ENCODE measurements at regions not wholly inside any gene's neighbourhood (a gene's known extent, or its start where the extent isn't known, plus 50 kb on each side); places are given as distances from the start of the nearest gene placed in this dataset.

DNA sequence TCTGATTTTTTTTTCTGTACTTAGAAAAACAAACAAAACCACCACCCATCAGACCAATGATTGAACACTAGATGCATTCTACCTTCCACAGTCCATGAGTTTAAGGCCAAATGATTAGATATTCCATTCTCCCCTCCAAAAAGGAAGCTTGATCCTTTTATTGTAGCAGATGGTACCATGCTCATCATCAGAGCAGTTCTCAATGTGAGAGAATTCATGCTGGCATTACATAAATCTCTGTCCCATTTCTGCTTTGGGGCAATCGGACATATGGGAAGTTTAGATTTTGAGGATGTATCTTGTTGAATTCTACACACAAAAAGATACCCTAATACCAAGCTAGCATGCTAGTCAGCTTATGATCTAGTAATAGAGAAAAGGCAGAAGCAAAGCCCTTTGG, 186.6 kb downstream of the RAD51AP2 start:
- intact Hi-C loops (cut with DNase I): no loop called here
- no peaks in the 10 kb centered on the region for H3K27me3 ChIP-seq
- H3K36me3 ChIP-seq: no peaks in the 10 kb centered on the region
- TF ChIP-seq, protein P1, sequence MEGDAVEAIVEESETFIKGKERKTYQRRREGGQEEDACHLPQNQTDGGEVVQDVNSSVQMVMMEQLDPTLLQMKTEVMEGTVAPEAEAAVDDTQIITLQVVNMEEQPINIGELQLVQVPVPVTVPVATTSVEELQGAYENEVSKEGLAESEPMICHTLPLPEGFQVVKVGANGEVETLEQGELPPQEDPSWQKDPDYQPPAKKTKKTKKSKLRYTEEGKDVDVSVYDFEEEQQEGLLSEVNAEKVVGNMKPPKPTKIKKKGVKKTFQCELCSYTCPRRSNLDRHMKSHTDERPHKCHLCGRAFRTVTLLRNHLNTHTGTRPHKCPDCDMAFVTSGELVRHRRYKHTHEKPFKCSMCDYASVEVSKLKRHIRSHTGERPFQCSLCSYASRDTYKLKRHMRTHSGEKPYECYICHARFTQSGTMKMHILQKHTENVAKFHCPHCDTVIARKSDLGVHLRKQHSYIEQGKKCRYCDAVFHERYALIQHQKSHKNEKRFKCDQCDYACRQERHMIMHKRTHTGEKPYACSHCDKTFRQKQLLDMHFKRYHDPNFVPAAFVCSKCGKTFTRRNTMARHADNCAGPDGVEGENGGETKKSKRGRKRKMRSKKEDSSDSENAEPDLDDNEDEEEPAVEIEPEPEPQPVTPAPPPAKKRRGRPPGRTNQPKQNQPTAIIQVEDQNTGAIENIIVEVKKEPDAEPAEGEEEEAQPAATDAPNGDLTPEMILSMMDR (IDR thresholded peaks at IDR 0.05): no peak
- no peak overlapping the region for H3K27ac ChIP-seq
- ATAC-seq (no peak), DNase-seq (no peak)
- no peaks in the 10 kb centered on the region for H3K4me1 ChIP-seq
- H3K9me3 ChIP-seq: no peaks in the 10 kb centered on the region
- no peak overlapping the region for H3K4me3 ChIP-seq

DNA sequence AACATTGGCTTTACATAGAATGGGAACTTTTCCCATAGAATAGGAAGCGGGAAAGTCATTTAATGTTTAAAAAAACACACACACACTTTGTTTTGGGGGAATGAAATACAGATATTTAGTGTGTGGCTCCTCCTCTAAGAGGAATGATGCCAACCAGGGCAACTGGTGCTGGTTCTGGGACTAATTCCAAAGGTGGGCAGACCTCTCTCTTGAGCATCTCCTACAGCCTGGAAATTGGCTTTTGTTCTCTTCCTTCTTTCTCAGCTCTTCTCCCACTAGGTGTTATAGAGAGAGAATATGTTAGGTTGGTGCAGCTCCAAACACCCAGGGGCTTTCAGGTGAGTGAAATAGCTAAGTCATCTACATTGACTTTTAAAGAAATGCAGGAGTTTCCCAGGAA, 190.1 kb downstream of the RAD51AP2 start:
- Histone ChIP-seq H3K27ac (no peak overlapping the region), H3K4me1 (no peaks in the 10 kb centered on the region), H3K36me3 (no peaks in the 10 kb centered on the region), H3K9me3 (no peaks in the 10 kb centered on the region), H3K27me3 (no peaks in the 10 kb centered on the region), H3K4me3 (no peak overlapping the region)
- TF ChIP-seq, protein P1 (IDR thresholded peaks at IDR 0.05): no peak
- ATAC-seq (no peak), DNase-seq (no peak)
- intact Hi-C loops (cut with DNase I): no loop called here

DNA sequence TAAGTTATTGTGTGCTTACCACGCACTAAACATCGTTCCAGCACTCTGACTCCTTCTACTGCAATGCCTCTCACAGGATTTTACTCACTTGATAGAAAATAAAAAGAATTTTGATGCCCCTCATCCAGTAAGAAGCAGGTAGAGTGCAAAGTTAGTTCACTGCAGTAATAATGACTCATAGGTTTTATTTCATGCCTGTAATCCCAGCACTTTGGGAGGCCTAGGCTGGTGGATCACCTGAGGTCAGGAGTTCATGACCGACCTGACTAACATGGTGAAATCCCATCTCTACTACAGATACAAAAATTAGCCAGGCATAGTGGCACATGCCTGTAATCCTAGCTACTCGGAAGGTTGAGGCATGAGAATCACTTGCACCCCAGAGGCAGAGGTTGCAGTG, 190.6 kb downstream of the RAD51AP2 start:
- no peaks in the 10 kb centered on the region for H3K9me3 ChIP-seq
- H3K4me3 ChIP-seq: no peak overlapping the region
- H3K27ac ChIP-seq: no peak overlapping the region
- intact Hi-C loops (cut with DNase I): no loop called here
- TF ChIP-seq, protein P1 (IDR thresholded peaks at IDR 0.05): no peak
- ATAC-seq (no peak), DNase-seq (no peak)
- H3K36me3 ChIP-seq: no peaks in the 10 kb centered on the region
- no peaks in the 10 kb centered on the region for H3K4me1 ChIP-seq
- H3K27me3 ChIP-seq: no peaks in the 10 kb centered on the region

DNA sequence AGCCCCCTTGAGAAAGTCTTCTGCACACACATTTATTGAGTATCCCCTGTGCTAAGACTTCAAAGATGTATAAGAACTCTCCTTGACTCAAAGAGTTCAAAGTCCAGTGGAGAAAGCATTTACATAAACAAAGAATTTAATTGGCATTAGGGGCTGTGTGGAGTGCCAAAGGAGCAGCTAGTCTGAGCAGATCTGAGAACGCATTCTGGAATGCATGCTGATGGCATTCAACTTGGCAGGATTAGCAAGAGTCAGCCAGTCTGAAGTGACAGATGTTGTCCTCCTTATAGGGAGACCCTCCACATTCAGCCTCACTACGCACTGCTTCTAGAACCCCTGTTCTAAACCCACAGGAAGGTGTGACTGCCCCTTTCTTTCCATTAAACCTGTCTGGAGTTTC, 191.5 kb downstream of the RAD51AP2 start:
- no peak for ATAC-seq
- H3K27ac ChIP-seq: no peak overlapping the region
- H3K27me3 ChIP-seq: no peaks in the 10 kb centered on the region
- TF ChIP-seq, protein P1 (IDR thresholded peaks at IDR 0.05): no peak
- no peak overlapping the region for H3K4me3 ChIP-seq
- H3K9me3 ChIP-seq: no peaks in the 10 kb centered on the region
- intact Hi-C loops (cut with DNase I): no loop called here
- no peak for DNase-seq
- no peaks in the 10 kb centered on the region for H3K4me1 ChIP-seq
- no peaks in the 10 kb centered on the region for H3K36me3 ChIP-seq

DNA sequence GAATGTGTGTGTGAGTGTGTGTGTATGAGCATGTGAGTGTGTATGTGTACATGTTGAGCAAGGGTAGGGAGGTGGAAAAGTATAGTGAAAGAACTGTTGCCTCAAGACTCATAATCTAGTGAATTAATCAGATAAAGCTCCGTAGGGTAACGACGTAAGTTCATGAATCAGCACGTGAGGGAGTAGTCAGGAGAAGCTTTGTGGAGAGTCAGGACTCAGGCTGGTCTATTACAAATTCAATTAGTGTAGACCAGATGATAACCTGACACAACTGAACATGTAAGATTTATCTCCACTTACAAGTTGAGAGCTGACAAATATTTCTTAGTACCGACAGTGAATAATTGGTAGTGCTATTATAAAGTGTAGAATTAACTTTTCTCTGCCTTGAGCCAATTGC, 194.5 kb downstream of the RAD51AP2 start:
- ATAC-seq: no peak
- TF ChIP-seq, protein P1 (IDR thresholded peaks at IDR 0.05): no peak
- H3K9me3 ChIP-seq: no peaks in the 10 kb centered on the region

More for the DNA sequence above, 194.5 kb downstream of the RAD51AP2 start:
- DNase-seq: no peak
- Histone ChIP-seq H3K27ac (no peak overlapping the region), H3K36me3 (no peaks in the 10 kb centered on the region), H3K27me3 (no peaks in the 10 kb centered on the region), H3K4me1 (no peaks in the 10 kb centered on the region), H3K4me3 (no peak overlapping the region)
- intact Hi-C loops (cut with DNase I): no loop called here

All from left lung (tissue), 4 donors.